HT1080 (cell line): ENCODE measurements at regions not wholly inside any gene's neighbourhood (a gene's known extent, or its start where the extent isn't known, plus 50 kb on each side); places are given as distances from the start of the nearest gene placed in this dataset.
"Not testable (repeated sequence)": the region's sequence is repeated elsewhere in the genome, so short reads cannot be mapped to it uniquely, and the experiment has no call there.

Experiments
- DNase-seq: peaks from one replicate; pipeline ENCODE4 v3.0.0-alpha.2; 2015; ENCODE audit warnings: low read depth

DNA sequence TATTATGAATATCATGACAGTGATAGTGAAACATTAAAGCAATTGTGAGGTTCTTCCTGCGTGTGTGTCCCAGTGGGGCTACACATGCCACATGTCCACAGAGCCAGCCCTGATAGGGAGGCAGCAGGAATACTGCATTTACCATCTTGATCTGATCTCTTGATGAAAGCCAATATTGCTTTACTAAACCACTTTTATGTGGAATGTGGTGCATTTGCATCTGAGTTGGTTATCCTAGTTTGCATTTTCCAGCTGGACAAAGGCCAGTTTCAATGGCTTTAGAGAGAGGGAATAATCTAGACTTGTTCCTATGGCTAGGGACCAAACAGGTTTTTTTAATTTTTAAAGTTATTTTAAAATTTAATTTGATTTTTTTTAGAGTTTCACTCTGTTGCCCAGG lies 216.3 kb upstream of the FERMT1 start:
- no peak for DNase-seq

DNA sequence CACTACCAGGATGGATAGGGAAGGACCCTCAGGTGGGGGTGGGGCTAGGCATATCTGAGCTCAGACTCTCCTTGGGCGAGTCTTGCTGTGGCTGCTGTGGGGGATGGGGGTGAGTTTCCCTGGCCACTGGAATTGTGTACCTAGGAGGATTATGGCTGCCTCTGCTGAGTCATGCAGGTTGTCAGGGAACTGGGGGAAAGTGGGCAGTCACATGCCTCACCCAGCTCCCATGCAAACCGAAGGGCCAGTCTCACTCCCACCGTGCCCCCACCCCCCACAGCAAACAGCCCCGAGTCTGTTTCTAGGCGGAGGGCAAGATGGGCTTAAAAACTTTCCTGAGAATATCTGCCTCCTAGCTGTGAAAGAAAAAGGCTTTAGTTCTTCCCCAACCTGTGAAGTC lies 210.3 kb upstream of the FERMT1 start:
- peak; percentile 13 for DNase-seq

DNA sequence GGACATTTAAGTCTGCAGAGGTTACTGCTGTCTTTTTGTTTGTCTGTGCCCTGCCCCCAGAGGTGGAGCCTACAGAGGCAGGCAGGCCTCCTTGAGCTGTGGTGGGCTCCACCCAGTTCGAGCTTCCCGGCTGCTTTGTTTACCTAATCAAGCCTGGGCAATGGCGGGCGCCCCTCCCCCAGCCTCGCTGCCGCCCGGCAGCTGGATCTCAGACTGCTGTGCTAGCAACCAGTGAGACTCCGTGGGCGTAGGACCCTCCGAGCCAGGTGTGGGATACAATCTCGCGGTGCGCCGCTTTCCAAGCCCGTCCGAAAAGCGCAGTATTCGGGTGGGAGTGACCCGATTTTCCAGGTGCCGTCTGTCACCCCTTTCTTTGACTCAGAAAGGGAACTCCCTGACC lies 198.4 kb upstream of the FERMT1 start:
- DNase-seq, result not testable (repeated sequence)

DNA sequence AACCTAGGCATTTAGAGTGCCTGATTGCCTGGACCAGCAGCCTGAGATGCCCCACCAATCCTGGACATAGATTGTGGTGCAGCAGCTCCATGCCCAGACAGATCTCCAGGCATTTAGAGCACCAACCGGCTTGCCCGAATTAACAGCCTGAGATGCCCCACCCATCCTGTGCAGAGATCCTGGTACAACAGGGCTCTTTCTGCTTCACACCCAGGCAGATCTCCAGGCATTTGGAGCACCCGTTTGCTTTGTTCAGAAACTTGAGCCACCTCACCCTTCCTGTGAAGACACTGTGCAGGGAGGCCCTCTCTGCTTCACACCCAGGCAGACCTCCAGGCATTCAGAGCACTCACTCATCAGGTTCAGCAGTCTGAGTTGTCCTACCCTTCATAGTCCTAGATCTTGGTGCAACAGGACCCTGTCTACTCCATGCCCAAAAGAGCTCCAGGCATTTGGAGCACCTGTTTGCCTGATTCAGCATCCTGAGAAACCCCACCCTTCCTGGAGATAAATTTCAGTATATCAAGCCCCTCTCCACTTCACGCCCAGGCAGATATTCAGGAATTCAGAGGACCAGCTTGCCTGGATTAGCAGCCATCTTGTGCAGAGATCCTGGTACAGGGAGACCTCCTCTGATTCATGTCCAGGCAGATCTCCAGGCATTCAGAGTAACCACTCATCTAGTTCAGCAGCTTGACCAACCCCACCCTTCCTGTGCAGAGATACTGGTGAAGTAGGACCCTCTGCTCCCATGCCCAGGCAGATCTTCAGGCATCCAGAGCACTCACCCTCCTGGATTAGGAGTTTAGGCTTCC lies 189.2 kb upstream of the FERMT1 start:
- DNase-seq, result peak; percentile 65

DNA sequence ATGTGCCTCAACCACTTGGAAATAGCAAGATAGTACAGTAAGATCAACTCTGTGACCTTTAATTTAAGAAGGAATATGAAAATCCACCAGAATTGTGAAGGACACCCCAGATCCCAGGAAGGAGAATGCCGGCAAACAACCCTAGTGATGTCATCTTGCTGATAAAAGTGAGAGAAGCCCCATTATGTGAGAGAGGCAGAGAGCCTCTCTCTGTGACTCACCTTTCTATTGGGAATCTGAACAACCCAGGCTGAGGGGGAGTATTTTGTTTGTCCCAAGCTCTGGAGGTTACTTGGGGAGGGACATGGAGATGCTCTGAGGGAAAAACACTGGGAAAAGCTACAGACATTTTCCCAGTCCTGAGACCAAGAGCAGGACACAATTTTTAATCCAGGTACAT lies 188.3 kb upstream of the FERMT1 start:
- peak; percentile 4 for DNase-seq

DNA sequence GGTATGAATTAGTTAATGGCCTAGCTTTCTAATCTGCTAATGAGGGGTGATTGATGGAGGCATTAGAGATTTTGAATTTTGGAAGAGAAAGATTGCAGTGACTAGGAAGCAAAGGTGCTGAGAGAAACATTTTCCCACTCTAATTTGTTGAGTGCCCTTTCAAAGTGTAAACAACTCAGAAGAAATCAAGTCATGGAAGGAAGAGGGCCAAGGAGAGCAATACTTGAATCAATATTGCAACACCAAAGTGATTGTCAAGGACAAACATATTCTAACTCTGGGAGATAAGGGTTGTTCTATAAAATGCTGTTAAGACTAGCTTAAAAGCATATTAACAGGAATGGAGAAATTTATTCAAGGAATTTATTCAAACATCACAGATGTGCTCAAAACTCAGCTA lies 182.7 kb upstream of the FERMT1 start:
- DNase-seq, result no peak

DNA sequence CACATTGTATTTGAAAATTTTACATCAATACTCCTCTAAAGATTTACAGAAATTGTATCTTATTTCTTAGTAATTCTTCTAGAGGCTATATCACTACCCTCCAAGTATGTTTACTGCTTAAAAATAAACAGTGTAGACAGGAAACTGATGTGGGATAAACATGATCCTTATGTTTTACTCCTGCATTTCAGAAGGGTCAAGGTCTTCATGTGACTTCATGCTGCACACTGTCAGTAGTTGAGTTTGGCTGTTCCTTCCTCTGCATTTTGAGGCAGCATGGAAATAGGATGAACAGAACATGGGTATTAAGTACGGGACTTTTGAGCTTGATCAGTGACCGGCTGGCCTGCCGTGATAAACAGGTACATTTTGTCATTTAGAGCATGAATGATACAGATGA lies 179.2 kb upstream of the FERMT1 start:
- DNase-seq, result no peak

DNA sequence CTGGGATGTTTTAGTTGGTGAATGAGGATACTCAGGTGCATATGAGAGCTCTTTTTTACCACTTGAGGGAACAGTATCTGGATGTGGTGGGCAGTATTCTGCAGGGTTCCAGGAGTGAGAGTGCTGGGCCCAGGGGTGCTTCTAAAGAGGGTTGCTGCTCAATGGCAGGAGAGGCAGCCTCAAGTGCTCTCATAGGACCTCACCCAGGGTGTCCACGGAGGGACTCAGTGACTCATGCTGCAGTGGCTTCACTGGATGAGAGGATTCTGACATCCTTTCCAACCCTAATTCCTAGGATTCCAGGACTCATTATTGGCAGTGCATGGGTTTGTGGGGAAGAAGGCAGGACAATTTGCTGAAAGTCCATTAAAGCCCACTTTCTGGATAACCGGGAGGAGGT lies 176.6 kb upstream of the FERMT1 start:
- DNase-seq, result no peak

DNA sequence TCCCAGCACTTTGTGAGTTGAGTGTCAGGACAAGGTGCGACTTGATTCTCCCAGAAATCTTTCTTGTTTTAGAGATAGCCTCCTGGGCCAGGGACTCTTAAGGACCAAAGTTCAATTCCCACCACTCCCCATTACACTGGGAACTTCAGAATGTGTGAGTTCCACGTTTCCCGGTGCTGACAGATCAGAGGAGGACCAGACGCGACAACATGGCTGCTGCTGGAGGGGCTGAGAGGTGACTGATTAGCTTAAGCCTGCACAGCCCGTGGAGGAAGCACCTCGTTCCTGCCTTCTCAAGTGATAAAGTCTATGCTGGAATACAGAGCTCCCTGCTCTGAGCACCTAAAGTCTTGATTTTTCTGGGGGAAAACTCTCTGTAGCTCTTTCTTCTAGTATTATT lies 175.2 kb upstream of the FERMT1 start:
- no peak for DNase-seq

DNA sequence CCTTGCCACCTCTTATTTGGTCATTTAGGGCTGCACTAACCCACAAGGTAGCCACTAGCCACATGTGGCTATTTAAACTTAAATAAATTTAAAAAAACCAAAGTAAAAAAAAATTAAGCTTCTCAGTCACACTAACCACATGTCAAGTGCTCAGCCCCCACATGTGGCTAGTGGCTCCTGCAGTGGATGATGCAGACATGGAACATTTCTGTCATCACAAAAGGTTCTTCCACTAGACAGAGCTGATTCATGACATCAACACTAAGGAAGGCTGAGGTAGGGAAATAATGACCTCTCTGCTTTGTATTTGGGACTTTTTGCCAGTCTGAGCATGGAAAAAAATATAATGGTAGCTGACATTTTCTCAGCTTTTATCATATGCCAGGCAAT lies 173.0 kb upstream of the FERMT1 start:
- no peak for DNase-seq

DNA sequence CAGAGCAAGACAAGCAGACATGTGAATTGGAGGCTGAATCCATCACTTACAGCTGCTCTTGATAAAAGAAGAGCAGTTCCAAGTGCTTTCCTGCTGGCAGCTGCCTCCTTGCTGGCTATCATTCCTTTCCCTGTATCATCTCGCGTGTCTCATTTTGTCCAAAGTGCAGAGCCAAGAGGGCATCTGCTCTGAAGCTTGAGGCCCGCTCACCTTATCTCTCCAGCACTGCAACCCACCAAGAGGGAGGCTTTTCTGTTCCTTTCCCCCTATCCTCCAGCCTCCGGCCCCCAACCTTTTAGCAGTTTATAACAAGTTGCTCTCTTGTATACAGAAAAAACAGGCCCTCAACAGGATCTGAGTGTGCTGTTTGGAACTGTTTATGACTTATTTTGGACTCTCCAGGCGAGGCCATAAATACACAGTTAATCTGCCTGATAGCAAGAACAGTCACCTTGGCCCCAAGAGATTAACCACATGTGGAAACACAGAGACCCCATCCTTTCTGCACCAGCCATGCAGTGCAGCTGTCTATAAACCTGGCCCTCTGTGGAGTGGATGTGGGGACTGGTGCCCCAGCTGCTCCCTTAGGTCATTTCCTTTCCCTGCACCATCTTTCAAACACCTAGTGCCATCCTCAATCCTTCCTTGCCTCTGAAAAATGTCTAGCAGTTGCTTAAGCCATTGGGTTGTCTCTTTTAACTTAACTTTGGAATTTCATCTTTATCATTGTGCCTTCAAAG lies 172.5 kb upstream of the FERMT1 start:
- DNase-seq, result no peak

DNA sequence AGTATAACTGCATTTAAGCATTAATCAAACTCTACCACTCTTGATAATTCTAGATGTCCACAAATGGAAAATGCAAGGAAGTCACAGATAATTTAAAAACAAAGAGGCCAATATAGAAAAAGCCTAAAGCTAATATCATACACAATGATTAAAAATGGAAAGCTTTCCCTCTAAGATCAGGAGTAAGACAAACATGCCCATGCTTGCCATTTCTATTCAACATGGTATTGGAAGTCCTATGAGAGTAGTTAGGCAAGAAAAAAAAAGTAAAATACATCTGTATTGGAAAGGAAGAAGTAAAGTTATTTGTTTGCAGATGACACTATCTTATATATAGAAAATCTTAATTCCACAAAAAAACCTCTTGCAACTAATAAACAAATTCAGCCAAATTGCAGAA lies 164.6 kb upstream of the FERMT1 start:
- no peak for DNase-seq

DNA sequence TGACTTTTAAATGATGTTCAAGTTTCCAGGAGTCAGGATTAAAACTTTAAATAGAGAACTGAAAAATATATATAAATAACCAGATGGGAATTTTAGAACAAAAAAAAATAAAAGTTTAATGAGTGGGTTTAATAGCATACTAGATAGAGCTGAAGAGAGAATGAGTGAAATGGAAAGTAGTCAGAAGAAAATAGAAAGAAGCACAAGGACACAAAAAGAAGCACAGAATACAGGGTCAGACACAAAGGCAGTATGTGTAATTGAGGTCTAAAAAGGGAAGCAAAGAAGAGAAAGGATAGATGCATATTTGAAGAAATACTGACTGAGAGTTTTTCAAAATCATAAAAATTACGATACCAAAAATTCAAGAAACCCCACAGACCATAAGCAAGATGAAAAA lies 159.8 kb upstream of the FERMT1 start:
- DNase-seq, result no peak

DNA sequence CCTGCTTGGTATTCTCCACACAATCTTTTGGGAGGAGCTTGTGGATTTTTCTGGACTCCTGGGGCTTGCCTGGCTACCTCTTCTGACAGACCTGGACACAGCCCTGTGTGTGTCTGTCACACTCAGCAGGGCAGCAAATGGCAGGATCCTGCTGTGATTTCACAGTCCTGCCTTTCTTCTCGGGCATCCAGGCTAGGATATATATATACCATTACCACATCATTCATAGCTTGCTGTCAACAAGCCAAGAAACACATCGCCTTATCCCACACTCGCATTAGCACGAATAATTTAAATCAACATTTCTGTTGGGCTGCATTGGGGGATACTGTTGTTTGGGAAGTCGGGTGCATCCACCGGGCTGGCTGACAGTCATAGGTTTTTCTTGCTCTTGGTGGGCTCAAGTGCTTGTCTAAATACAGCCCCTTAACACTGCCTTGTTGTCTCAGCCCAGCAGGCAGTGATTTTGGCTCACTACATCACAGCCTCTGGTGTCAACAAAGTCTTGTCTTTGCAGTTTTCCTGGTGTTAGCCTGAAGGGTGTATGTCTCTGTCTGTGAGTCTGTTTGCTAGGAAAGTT lies 154.9 kb upstream of the FERMT1 start:
- DNase-seq, result no peak

DNA sequence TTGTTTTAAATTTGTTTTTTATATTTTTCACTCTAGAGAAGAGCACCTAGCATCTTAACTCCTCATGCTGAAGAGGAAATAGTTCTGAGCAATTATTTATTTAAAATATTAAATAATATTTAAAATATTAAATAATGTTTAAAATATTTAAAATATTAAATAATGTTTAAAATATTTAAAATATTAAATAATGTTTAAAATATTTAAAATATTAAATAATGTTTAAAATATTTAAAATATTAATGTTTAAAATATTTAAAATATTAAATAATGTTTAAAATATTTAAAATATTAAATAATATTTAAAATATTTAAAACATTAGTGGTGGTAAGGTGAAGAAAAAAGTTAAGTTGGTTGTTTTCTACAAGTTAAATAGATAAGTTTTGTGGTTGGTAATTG lies 147.6 kb upstream of the FERMT1 start:
- not testable (repeated sequence) for DNase-seq

DNA sequence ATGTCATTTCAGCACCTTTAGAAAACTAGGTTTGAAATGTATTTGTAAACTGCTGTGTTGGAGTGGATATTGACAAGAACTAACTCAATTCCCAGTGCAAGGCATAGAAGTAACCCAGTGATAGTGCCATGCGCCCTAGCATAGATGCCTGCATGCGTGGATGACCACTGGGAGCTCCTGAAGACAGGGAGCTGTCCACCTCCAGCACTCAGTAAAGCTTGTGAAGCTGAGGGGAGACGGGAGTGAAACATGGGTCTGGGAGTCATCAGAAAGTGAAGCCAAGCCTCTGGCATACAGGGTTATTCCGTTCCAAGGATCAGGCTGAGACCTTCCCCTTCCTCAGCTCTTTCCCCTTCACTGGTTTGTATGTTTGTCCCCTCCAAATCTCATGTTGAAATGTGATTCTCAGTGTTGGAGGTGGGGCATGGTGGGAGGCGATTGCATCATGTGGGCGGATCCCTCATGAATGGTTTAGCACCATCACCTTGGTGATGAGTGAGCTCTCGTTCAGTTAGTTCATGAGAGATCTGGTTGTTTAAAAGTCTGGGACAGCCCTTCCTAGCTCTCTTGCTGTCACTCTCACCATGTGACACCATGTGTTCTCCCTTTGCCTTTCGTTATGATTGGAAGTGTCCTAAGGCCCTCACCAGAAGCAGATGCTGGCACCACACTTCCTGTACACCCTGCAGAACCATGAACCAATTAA lies 146.5 kb upstream of the FERMT1 start:
- no peak for DNase-seq

DNA sequence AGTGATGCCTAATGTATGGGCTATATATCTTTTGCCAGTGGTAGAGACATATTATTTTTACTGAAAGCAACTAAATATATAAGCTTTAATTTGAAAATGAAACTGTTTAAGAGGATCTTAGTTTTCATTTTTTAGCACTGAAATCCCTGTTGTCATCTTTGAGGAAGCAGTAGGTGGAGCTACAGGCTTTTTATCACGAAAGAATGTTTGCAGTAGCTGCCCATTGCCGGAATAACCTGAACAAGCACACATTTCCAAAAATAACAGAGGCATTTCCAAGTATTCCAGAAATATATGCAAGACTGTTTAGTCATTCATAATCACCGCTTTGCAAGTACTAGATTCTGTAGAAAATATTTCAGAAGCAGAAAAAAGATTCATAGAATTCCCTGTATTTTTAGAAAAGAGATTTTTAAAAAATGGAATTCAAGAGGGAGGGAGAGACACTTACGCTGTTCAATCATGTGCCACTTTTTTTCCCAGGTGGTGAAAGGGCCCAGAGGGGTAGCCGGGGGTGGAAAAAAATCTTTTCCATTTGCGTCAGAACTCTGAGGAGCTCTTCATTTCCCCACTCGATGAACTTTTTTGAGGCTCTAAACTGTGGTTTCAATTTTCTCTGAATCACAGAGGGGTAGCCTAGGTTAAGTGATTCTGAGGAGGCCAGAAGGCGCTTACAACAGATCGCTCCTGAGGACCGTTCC lies 142.5 kb upstream of the FERMT1 start:
- DNase-seq, result peak; percentile 36

DNA sequence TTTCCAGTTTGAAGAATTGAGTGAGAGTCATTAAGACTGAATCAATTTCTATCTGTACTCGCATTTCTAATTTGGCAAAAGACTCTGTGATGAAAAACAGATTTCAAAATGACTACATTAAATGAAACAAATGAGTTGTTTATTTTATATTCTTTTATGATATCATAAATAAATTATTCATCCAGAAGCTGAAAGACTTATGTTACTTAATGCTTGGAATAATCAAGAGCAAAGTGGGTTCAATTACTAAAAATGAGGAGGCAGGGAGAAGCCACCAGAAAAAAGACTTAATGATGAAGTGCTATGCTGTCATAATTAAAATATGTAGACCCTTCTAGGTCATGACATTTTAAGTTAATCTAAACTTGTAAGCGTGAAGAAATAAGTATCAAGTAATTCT lies 130.6 kb upstream of the FERMT1 start:
- no peak for DNase-seq

DNA sequence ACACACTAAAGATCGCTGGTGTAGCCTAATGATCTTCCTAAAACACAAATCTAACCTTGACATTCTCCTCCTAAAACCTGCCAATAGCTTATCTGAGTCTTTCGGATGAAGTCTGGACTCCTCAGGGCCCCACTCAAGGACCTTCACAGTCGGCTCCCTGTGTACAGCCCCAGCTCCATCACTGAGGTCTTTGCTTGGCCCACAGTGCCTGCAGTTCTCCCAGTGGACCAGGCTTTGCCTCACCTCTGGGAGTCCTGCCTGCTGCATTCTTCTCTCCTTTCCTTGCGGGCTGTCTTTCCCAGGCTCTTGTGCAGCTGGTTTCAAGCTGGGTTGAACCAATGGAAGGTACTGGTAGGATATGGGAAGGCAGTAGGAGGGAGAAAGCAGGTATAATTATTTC lies 122.6 kb upstream of the FERMT1 start:
- DNase-seq, result no peak

DNA sequence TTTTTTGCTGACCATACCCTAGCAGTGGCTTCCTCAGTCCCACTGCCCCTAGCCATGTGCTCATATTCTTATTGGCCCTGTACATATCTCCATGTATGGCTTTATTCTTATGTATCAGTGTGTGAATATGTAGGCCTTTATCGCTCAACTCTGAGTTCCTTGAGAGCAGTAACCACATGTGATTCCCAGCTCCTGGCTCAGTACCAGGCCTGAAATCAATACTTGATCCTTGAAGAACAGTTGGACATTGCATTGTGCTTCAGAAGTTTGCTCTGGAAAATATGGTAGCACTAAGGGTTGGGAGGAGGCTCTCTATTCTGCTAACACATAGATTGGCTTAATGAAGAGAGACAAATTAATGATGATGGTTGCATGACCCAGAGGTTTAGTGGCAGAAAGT lies 118.8 kb upstream of the FERMT1 start:
- DNase-seq, result no peak

DNA sequence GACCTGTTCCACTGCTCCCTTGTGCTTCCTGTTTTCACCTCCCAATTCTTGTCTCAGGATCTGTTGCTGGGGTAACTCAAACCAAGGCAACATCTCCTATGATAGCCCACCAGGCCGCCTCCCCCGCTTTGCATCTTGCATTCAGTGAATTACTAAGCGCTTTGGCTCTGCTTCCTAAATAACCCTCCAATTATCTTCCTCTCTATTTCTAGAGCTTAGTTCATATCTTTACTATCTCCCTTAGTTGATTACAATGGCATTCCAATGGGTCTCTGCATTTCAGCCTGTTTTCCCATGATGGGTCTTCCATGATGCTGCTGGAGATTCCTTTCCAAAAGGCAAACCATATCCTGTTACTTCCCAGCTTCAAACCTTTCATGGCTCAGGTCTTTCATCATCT lies 117.2 kb upstream of the FERMT1 start:
- no peak for DNase-seq
